ENCODE measurements at regions not wholly inside any gene's neighbourhood (a gene's known extent, or its start where the extent isn't known, plus 50 kb on each side); places are given as distances from the start of the nearest gene placed in this dataset.
A peak's percentile ranks its signal among the peaks of the same experiment; 100 is the strongest.

DNA sequence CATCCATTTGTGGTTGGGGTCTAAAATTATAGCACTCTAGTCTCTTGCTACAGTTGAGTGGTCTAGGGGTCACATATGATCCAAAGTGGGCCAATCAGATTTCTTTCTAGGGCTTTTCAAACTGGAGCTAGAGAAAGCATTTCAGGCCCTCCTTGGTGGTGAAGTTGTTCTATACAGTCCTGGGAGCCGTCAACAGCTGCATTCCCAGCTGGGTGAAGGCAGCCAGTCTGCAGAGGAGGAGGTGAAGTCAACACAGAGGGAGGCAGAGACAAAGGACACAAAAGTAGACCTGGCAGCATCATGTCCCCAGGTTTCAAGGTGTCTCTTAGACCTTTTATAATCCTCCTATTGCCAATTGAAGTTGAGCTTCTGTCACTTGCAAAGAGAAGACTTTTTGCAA is 518.2 kb downstream of the BNC2 start:
- no peak for DNase-seq
- intact Hi-C loops (cut with DNase I) = no loop called here
- no peak for ATAC-seq
- 65% methylated on average over 1 of the region's 1 CpG for WGBS
- Histone ChIP-seq H3K27me3 (ENCODE audit: control insufficient read depth, insufficient read depth) (no peaks in the 10 kb centered on the region), H3K4me3 (ENCODE audit: low read length) (no peak overlapping the region), H3K4me1 (ENCODE audit: control insufficient read depth, insufficient read depth, low read length) (no peaks in the 10 kb centered on the region), H3K27ac (ENCODE audit: low read length) (no peak overlapping the region), H3K9me3 (ENCODE audit: control insufficient read depth, low read length) (no peaks in the 10 kb centered on the region)

DNA sequence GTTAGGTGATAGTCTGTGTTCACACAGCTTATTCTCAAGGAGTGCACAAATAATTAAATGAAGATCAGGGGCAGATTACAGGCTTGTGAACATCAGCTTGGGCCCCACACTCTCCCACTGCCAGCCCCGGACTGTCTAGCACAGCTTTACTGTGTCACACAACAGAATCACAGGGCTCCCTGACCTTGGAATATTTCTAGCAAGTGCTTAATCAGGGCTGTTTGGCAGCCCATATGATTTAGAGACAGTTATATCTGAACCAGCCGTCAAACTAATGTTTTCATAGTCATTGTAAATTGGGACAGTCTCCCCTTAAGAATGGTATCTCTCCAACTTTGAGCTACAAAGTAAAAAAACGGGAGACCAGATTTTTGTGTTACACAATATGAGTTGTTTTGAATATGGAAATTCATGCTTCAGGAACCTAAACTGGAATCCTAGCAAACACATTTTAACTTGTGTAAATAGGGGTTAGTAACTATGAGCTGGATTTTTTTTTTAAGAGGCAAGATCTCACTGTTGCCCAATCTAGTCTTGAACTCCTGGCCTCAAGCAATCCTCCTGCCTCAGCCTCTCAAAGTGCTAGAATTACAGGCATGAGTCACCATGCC is 517.6 kb downstream of the BNC2 start:
- intact Hi-C loops (cut with DNase I) = no loop called here
- ATAC-seq (peak; percentile 72 to 75), DNase-seq (peak in 1 of 3 donors; percentile 59)
- Histone ChIP-seq H3K27ac (ENCODE audit: low read length) (no peak overlapping the region), H3K4me1 (ENCODE audit: control insufficient read depth, insufficient read depth, low read length) (no peaks in the 10 kb centered on the region), H3K4me3 (ENCODE audit: low read length) (no peak overlapping the region), H3K9me3 (ENCODE audit: control insufficient read depth, low read length) (no peaks in the 10 kb centered on the region), H3K27me3 (ENCODE audit: control insufficient read depth, insufficient read depth) (no peaks in the 10 kb centered on the region)
- WGBS = 30% methylated on average over 3 of the region's 3 CpGs

- WGBS = 75% methylated on average over 8 of the region's 8 CpGs
- intact Hi-C loops (cut with DNase I) = no loop called here
- H3K27me3 ChIP-seq (ENCODE audit: control insufficient read depth, insufficient read depth) = no peaks in the 10 kb centered on the region
- H3K27ac ChIP-seq (ENCODE audit: low read length) = no peak overlapping the region
- no peaks in the 10 kb centered on the region for H3K9me3 ChIP-seq (ENCODE audit: control insufficient read depth, low read length)
- H3K4me1 ChIP-seq (ENCODE audit: control insufficient read depth, insufficient read depth, low read length) = no peaks in the 10 kb centered on the region
- no peak for ATAC-seq
- DNase-seq = no peak
- H3K4me3 ChIP-seq (ENCODE audit: low read length) = no peak overlapping the region
Measured at GRCh38 chr9:16356196-16356765, 514.2 kb downstream of the BNC2 start.

DNA sequence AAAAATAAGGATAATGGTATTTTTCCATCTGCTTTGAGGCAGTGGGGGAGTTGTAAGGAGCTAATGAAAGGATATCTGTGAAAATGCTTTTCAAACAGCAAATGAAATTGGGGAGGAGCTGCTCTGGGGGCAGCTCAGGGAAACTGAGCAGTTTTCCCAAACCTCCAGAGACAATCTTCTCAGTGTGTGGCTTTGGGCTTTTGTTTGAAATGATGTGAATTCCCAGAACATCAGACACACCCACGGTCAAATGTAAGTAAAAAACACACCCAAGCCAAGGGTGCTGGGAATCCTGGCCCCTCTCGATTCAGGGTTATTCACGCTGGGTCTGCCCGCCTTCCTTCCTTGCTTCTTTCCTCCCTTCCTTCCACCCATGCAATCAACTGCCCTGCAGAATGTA is 512.6 kb downstream of the BNC2 start:
- DNase-seq = no peak
- no peaks in the 10 kb centered on the region for H3K27me3 ChIP-seq (ENCODE audit: control insufficient read depth, insufficient read depth)
- intact Hi-C loops (cut with DNase I) = no loop called here
- 81% methylated on average over 4 of the region's 4 CpGs for WGBS
- no peak for ATAC-seq
- H3K9me3 ChIP-seq (ENCODE audit: control insufficient read depth, low read length) = no peaks in the 10 kb centered on the region
- H3K4me1 ChIP-seq (ENCODE audit: control insufficient read depth, insufficient read depth, low read length) = no peaks in the 10 kb centered on the region
- H3K27ac ChIP-seq (ENCODE audit: low read length) = no peak overlapping the region
- no peak overlapping the region for H3K4me3 ChIP-seq (ENCODE audit: low read length)

DNA sequence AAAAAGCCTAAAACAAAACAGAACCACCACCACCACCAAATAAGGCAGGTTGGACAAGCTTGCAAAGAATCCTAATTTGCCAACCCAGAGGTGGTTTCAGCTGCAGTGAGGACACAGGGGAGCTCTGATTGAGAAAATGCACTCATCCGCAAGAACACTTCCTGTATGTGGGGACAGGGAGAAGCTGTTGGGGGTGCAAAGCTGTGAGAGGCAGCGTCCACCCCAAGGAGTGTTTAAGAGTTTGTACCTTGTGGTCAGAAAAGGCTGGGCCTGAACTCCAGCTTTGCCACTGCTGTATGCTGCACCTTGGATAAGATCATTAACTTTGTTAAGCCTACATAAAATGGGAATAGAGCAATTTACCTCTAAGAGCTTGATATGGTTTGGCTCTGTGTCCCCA is 511.7 kb downstream of the BNC2 start:
- H3K4me3 ChIP-seq (ENCODE audit: low read length) = no peak overlapping the region
- H3K27me3 ChIP-seq (ENCODE audit: control insufficient read depth, insufficient read depth) = no peaks in the 10 kb centered on the region
- intact Hi-C loops (cut with DNase I) = no loop called here
- DNase-seq = no peak
- no peaks in the 10 kb centered on the region for H3K4me1 ChIP-seq (ENCODE audit: control insufficient read depth, insufficient read depth, low read length)
- no peaks in the 10 kb centered on the region for H3K9me3 ChIP-seq (ENCODE audit: control insufficient read depth, low read length)
- ATAC-seq = no peak
- no peak overlapping the region for H3K27ac ChIP-seq (ENCODE audit: low read length)
- WGBS = 90% methylated on average over 2 of the region's 2 CpGs

Data from right cardiac atrium (tissue), 5 donors.